Upper lobe of left lung (tissue), 4 donors: ENCODE measurements at regions not wholly inside any gene's neighbourhood (a gene's known extent, or its start where the extent isn't known, plus 50 kb on each side); places are given as distances from the start of the nearest gene placed in this dataset.
A peak's percentile ranks its signal among the peaks of the same experiment; 100 is the strongest.

Experiments
- POLR2A ChIP-seq, 4 donors: fragments of 450-650 bp; IDR thresholded peaks; one replicate each; pipeline ENCODE4 v1.5.1; 2016 to 2017; ENCODE audit warnings: antibody characterized with exemption in 4 of 4, mild to moderate bottlenecking in 2 of 4
- POLR2AphosphoS5 ChIP-seq, 2 donors: sonication (generic); formaldehyde crosslinking; IDR thresholded peaks; one replicate each; pipeline ENCODE4 v1.5.1; 2017; ENCODE audit warnings: antibody characterized with exemption in 2 of 2
- TF ChIP-seq, protein P1 (sequence below), 6 experiments: fragments of 450-650 bp in 4 of 6; fragments of 200-600 bp in 2 of 6; sonication (generic) in 2 of 6; IDR thresholded peaks; one replicate each; pipeline ENCODE4 v1.5.1; 2016 to 2019; ENCODE audit warnings: antibody characterized with exemption in 6 of 6

DNA sequence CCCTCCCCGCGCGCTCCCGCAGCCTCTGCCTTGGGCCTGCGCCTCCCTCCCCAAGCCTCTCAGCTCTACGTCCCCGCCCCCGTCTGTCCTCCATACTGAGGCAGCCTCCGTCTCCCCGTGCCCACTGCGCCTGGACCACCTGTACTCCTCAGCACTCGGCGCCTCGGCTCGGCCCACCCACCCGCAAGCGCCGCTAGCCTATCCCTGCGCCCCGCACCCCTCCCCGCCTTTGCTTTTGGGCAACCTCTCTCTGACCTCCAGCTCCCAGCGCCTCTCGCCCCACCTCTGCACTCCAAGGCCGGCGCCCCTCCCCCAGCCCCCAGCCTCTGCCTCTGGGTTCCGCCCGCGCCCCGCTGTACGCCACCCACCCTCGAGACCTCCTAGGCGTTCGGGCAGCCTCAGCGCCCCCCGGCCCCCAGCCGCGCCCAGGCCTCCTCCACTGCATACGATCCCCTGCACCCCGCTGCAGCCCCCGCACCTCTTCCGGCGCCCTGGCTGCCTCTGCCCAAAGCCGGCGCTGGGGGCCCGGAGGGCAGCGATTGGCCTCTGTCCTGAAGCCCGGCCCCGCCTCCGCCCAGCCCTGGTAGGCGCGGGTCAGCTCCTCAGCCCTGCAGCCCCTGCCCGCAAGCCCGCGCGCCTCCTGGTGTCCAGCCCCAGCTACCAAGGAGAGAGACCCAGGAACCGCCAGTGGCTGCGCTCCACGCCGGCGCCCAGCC, 279.8 kb upstream of the USP9Y start:
- peak in 1 of 4 donors; percentile 20 for TF ChIP-seq POLR2A (IDR thresholded peaks at IDR 0.05)
- TF ChIP-seq, protein P1, sequence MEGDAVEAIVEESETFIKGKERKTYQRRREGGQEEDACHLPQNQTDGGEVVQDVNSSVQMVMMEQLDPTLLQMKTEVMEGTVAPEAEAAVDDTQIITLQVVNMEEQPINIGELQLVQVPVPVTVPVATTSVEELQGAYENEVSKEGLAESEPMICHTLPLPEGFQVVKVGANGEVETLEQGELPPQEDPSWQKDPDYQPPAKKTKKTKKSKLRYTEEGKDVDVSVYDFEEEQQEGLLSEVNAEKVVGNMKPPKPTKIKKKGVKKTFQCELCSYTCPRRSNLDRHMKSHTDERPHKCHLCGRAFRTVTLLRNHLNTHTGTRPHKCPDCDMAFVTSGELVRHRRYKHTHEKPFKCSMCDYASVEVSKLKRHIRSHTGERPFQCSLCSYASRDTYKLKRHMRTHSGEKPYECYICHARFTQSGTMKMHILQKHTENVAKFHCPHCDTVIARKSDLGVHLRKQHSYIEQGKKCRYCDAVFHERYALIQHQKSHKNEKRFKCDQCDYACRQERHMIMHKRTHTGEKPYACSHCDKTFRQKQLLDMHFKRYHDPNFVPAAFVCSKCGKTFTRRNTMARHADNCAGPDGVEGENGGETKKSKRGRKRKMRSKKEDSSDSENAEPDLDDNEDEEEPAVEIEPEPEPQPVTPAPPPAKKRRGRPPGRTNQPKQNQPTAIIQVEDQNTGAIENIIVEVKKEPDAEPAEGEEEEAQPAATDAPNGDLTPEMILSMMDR (IDR thresholded peaks at IDR 0.05) = peak in 2 of 6 experiments; percentile 33 to 48
- TF ChIP-seq POLR2AphosphoS5 (IDR thresholded peaks at IDR 0.05) = no peak
